Caco-2 (cell line): ENCODE measurements at regions not wholly inside any gene's neighbourhood (a gene's known extent, or its start where the extent isn't known, plus 50 kb on each side); places are given as distances from the start of the nearest gene placed in this dataset.
"Not testable (repeated sequence)": the region's sequence is repeated elsewhere in the genome, so short reads cannot be mapped to it uniquely, and the experiment has no call there.

ENCODE experiments used
- BruUV-seq: library from RNA; stranded (reverse); fragments of 400-500 nt; replicated peaks from 2 replicates; lab custom pipeline; 2021; lab: Mats Ljungman, UMichigan
- CTCF ChIA-PET: fragments of 300-600 bp; sonication (Branson Sonifier 250); formaldehyde crosslinking; loops from one replicate; lab custom pipeline; 2022; ENCODE audit warnings: antibody characterized with exemption; lab: Charles Lee
- POLR2A ChIA-PET: fragments of 300-600 bp; sonication (Branson Sonifier 250); formaldehyde crosslinking; loops from one replicate; lab custom pipeline; 2022; ENCODE audit warnings: antibody characterized with exemption; lab: Charles Lee
- DNase-seq, 2 experiments: peaks; one replicate each; pipeline versions ENCODE4 v3.0.0 to v3.0.0-alpha.2; 2020 to 2022
- H3K27me3 ChIP-seq: replicated peaks from 2 replicates; pipeline ENCODE4 v1.6.0; 2011; ENCODE audit warnings: low read length; ENCODE audit not compliant: control insufficient read depth, insufficient read depth
- H3K36me3 ChIP-seq: 2 replicates; pipeline ENCODE4 v1.5.1; 2011; ENCODE audit warnings: low read length; ENCODE audit not compliant: control insufficient read depth, insufficient read depth
- H3K4me1 ChIP-seq: fragments of 250-450 bp; sonication (Bioruptor Pico); 2 replicates; pipeline ENCODE4 v1.5.1; 2020; ENCODE audit warnings: mild to moderate bottlenecking
- H3K4me3 ChIP-seq: 2 replicates; pipeline ENCODE4 v1.5.1; 2011; ENCODE audit warnings: low read depth, mild to moderate bottlenecking, control low read depth, low read length
- H3K9me3 ChIP-seq: fragments of 250-450 bp; sonication (Bioruptor Pico); 2 replicates; pipeline ENCODE4 v1.5.1; 2020; ENCODE audit warnings: mild to moderate bottlenecking, moderate library complexity
- H3K27ac Mint-ChIP-seq: one replicate; pipeline ENCODE4 v1.8.0; 2022; ENCODE audit warnings: mixed read lengths; ENCODE audit not compliant: unreplicated experiment
- H3K27me3 Mint-ChIP-seq: one replicate; pipeline ENCODE4 v1.8.0; 2022; ENCODE audit warnings: mixed read lengths; ENCODE audit not compliant: insufficient read depth, unreplicated experiment
- H3K36me3 Mint-ChIP-seq: one replicate; pipeline ENCODE4 v1.8.0; 2022; ENCODE audit warnings: mild to moderate bottlenecking, mixed read lengths; ENCODE audit not compliant: insufficient read depth, unreplicated experiment
- H3K4me1 Mint-ChIP-seq: one replicate; pipeline ENCODE4 v1.8.0; 2022; ENCODE audit warnings: low read depth, mixed read lengths; ENCODE audit not compliant: unreplicated experiment
- H3K4me3 Mint-ChIP-seq: one replicate; pipeline ENCODE4 v1.8.0; 2022; ENCODE audit warnings: mild to moderate bottlenecking, moderate library complexity, mixed read lengths; ENCODE audit not compliant: unreplicated experiment
- H3K9me3 Mint-ChIP-seq: one replicate; pipeline ENCODE4 v1.8.0; 2022; ENCODE audit warnings: mixed read lengths; ENCODE audit not compliant: unreplicated experiment
- intact Hi-C: fragments of 100-400 bp; cut with micrococcal nuclease; formaldehyde crosslinking; loops from one replicate; pipeline ENCODE4 v1.10.0; 2022; ENCODE audit not compliant: unreplicated experiment
- TF ChIP-seq, protein P1 (sequence below), 2 experiments: fragments of 200-600 bp in 1 of 2; IDR thresholded peaks; 1 replicate in 1 of 2; 2 replicates in 1 of 2; pipeline versions ENCODE4 v1.5.1 to v1.8.0; 2011 to 2022; ENCODE audit warnings: antibody characterized with exemption in 1 of 2, control low read depth in 1 of 2, inconsistent platforms in 1 of 2, low read depth in 1 of 2, low read length in 1 of 2, mild to moderate bottlenecking in 1 of 2, moderate library complexity in 1 of 2; ENCODE audit not compliant: insufficient read depth in 1 of 2, severe bottlenecking in 1 of 2, unreplicated experiment in 1 of 2

DNA sequence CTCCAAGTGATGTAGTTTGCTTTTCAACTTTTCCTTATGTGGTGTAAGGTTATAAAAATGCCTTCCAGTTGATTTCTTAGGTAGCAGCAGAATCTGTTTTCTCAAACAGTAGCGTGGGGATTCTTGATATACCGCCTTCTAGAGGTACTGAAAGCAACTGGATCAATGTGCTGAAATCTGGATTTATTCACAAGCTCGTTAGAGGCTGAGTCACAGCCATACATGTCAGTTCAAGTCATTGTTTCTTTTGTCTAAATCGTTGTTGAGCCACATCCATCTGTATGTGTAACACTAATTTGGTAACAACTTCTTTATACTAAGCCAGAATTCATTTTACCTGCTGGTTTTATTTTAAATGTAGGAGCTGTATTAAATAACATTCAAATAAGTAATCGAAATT is 200.0 kb upstream of the MAD2L1 start:
- no peaks in the 10 kb centered on the region for H3K36me3 ChIP-seq
- H3K27me3 ChIP-seq, result no peaks in the 10 kb centered on the region
- no peak overlapping the region for H3K4me3 ChIP-seq
- H3K27me3 Mint-ChIP-seq, result no peaks in the 10 kb centered on the region
- no peaks in the 10 kb centered on the region for H3K4me1 Mint-ChIP-seq
- TF ChIP-seq, protein P1, sequence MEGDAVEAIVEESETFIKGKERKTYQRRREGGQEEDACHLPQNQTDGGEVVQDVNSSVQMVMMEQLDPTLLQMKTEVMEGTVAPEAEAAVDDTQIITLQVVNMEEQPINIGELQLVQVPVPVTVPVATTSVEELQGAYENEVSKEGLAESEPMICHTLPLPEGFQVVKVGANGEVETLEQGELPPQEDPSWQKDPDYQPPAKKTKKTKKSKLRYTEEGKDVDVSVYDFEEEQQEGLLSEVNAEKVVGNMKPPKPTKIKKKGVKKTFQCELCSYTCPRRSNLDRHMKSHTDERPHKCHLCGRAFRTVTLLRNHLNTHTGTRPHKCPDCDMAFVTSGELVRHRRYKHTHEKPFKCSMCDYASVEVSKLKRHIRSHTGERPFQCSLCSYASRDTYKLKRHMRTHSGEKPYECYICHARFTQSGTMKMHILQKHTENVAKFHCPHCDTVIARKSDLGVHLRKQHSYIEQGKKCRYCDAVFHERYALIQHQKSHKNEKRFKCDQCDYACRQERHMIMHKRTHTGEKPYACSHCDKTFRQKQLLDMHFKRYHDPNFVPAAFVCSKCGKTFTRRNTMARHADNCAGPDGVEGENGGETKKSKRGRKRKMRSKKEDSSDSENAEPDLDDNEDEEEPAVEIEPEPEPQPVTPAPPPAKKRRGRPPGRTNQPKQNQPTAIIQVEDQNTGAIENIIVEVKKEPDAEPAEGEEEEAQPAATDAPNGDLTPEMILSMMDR (IDR thresholded peaks at IDR 0.05; ENCODE audit: insufficient read depth in 1 of 2, low read depth in 1 of 2, low read length in 1 of 2, severe bottlenecking in 1 of 2, unreplicated experiment in 1 of 2), result no peak
- no peaks in the 10 kb centered on the region for H3K36me3 Mint-ChIP-seq
- no peaks in the 10 kb centered on the region for H3K9me3 Mint-ChIP-seq
- H3K4me1 ChIP-seq, result no peaks in the 10 kb centered on the region
- POLR2A ChIA-PET, result no interaction called here
- CTCF ChIA-PET, result no interaction called here
- no TSS peak for BruUV-seq
- no peak for DNase-seq
- H3K4me3 Mint-ChIP-seq, result no peak overlapping the region
- no peak overlapping the region for H3K27ac Mint-ChIP-seq
- intact Hi-C loops, result no loop called here
- H3K9me3 ChIP-seq, result no peaks in the 10 kb centered on the region

DNA sequence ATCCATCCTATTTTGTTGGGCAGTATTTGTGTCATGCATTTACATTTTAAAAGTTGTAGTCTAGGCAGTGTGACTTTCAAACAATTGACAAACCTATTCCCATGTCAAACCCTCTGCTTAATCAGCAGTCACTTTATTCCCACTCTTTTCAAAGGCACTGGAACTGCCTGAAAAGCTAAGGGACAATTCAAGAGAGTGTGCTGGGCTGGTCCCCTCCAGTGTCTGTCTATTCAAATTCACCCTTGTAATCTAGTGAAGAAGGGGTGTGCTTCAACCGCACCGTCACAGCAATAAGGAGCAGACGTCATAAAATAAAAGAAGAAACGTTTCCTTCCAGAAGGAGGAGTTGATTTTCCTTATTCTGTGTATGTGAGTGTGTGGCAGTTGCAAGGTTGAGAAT is 197.0 kb upstream of the MAD2L1 start:
- Histone ChIP-seq H3K4me3 (no peak overlapping the region), H3K36me3 (no peaks in the 10 kb centered on the region), H3K4me1 (no peaks in the 10 kb centered on the region), H3K9me3 (no peaks in the 10 kb centered on the region), H3K27me3 (no peaks in the 10 kb centered on the region)
- ChIA-PET CTCF (no interaction called here), POLR2A (no interaction called here)
- Mint-ChIP-seq H3K36me3 (no peaks in the 10 kb centered on the region), H3K4me3 (no peak overlapping the region), H3K27ac (no peak overlapping the region), H3K9me3 (no peaks in the 10 kb centered on the region), H3K4me1 (no peaks in the 10 kb centered on the region), H3K27me3 (no peaks in the 10 kb centered on the region)
- TF ChIP-seq, protein P1 (IDR thresholded peaks at IDR 0.05; ENCODE audit: insufficient read depth in 1 of 2, low read depth in 1 of 2, low read length in 1 of 2, severe bottlenecking in 1 of 2, unreplicated experiment in 1 of 2), result no peak
- DNase-seq, result no peak
- no TSS peak for BruUV-seq
- intact Hi-C loops, result no loop called here

DNA sequence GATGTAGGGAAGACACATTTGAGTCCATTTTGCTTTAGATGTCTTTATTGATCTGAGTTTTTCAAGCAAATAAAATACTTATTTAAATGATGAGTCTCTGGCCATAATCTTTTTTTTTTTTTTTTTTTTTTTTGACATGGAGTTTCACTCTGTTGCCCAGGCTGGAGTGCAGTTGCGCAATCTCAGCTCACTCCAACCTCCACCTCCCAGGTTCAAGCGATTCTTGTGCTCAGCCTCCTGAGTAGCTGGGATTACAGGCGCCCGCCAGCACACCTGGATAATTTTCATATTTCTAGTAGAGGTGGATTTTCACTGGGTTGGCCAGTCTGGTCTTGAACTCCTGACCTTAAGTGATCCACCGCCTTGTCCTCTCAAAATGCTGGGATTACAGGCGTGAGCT is 194.5 kb upstream of the MAD2L1 start:
- Mint-ChIP-seq H3K9me3 (no peaks in the 10 kb centered on the region), H3K27me3 (no peaks in the 10 kb centered on the region), H3K36me3 (no peaks in the 10 kb centered on the region), H3K27ac (no peak overlapping the region), H3K4me3 (no peak overlapping the region), H3K4me1 (no peaks in the 10 kb centered on the region)
- Histone ChIP-seq H3K4me1 (no peaks in the 10 kb centered on the region), H3K9me3 (no peaks in the 10 kb centered on the region), H3K27me3 (no peaks in the 10 kb centered on the region), H3K36me3 (no peaks in the 10 kb centered on the region), H3K4me3 (no peak overlapping the region)
- TF ChIP-seq, protein P1 (IDR thresholded peaks at IDR 0.05; ENCODE audit: insufficient read depth in 1 of 2, low read depth in 1 of 2, low read length in 1 of 2, severe bottlenecking in 1 of 2, unreplicated experiment in 1 of 2), result no peak
- intact Hi-C loops, result no loop called here
- ChIA-PET CTCF (no interaction called here), POLR2A (no interaction called here)
- BruUV-seq, result no TSS peak
- DNase-seq, result no peak

DNA sequence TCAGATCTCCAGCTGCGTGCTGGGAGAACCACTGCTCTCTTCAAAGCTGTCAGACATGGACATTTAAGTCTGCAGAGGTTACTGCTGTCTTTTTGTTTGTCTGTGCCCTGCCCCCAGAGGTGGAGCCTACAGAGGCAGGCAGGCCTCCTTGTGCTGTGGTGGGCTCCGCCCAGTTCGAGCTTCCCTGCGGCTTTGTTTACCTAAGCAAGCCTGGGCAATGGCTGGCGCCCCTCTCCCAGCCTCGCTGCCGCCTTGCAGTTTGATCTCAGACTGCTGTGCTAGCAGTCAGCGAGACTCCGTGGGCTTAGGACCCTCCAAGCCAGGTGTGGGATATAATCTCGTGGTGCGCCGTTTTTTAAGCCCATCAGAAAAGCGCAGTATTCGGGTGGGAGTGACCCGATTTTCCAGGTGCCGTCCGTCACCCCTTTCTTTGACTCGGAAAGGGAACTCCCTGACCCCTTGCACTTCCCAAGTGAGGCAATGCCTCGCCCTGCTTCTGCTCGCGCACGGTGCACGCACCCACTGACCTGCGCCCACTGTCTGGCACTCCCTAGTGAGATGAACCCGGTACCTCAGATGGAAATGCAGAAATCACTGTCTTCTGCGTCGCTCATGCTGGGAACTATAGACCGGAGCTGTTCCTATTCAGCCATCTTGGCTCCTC is 189.6 kb upstream of the MAD2L1 start:
- peak; percentile 55 to 85 for DNase-seq
- H3K4me1 Mint-ChIP-seq, H3K27me3 Mint-ChIP-seq, POLR2A ChIA-PET, intact Hi-C loops, H3K9me3 Mint-ChIP-seq, BruUV-seq, H3K36me3 ChIP-seq, H3K4me1 ChIP-seq, H3K27ac Mint-ChIP-seq, H3K27me3 ChIP-seq, CTCF ChIA-PET, H3K9me3 ChIP-seq, H3K36me3 Mint-ChIP-seq: not testable (repeated sequence)
- H3K4me3 ChIP-seq, result peak overlapping the region; percentile 26
- peak overlapping the region; percentile 86 for H3K4me3 Mint-ChIP-seq
